Fibroblast of gingiva (primary cell): ENCODE measurements at regions not wholly inside any gene's neighbourhood (a gene's known extent, or its start where the extent isn't known, plus 50 kb on each side); places are given as distances from the start of the nearest gene placed in this dataset.

Experiments
- DNase-seq: peaks from one replicate; pipeline ENCODE4 v3.0.0-alpha.2; 2011; ENCODE audit warnings: low read depth

GRCh38 chr12:93944911-93945310 is 203.5 kb upstream of the PLXNC1 start:
- DNase-seq: no peak

GRCh38 chr12:93946542-93947150 is 201.7 kb upstream of the PLXNC1 start:
- peak; percentile 6 for DNase-seq

- DNase-seq: no peak
Observed at GRCh38 chr12:93947486-93947885, 200.9 kb upstream of the PLXNC1 start.

- peak; percentile 2 for DNase-seq
Observed at GRCh38 chr12:93950311-93950710, 198.1 kb upstream of the PLXNC1 start.

- DNase-seq: peak; percentile 73
Observed at GRCh38 chr12:93954166-93955112, 193.9 kb upstream of the PLXNC1 start.

- no peak for DNase-seq
Observed at GRCh38 chr12:93956551-93956950, 191.8 kb upstream of the PLXNC1 start.

- DNase-seq: no peak
Observed at GRCh38 chr12:93957168-93957567, 191.2 kb upstream of the PLXNC1 start.

- peak; percentile 73 for DNase-seq
Observed at GRCh38 chr12:93957870-93958269, 190.5 kb upstream of the PLXNC1 start.

- DNase-seq: no peak
Observed at GRCh38 chr12:93959657-93960056, 188.7 kb upstream of the PLXNC1 start.

- DNase-seq: peak; percentile 44
Observed at GRCh38 chr12:93960521-93960920, 187.9 kb upstream of the PLXNC1 start.

- DNase-seq: no peak
Observed at GRCh38 chr12:93962336-93962735, 186.0 kb upstream of the PLXNC1 start.

GRCh38 chr12:93964936-93965335 is 183.4 kb upstream of the PLXNC1 start:
- no peak for DNase-seq

- DNase-seq: no peak
Observed at GRCh38 chr12:93966516-93967133, 181.8 kb upstream of the PLXNC1 start.

GRCh38 chr12:93967454-93967853 is 180.9 kb upstream of the PLXNC1 start:
- no peak for DNase-seq

- no peak for DNase-seq
Observed at GRCh38 chr12:93968536-93969285, 179.7 kb upstream of the PLXNC1 start.

GRCh38 chr12:93970900-93971688 is 177.3 kb upstream of the PLXNC1 start:
- DNase-seq: no peak

- peak; percentile 83 for DNase-seq
Observed at GRCh38 chr12:93972411-93973208, 175.8 kb upstream of the PLXNC1 start.

GRCh38 chr12:93974252-93974651 is 174.1 kb upstream of the PLXNC1 start:
- no peak for DNase-seq

GRCh38 chr12:93976024-93976423 is 172.4 kb upstream of the PLXNC1 start:
- DNase-seq: no peak

GRCh38 chr12:93977081-93977480 is 171.3 kb upstream of the PLXNC1 start:
- DNase-seq: no peak

- peak; percentile 93 for DNase-seq
Observed at GRCh38 chr12:93978553-93978952, 169.8 kb upstream of the PLXNC1 start.
